Left ventricle myocardium inferior (tissue), 1 donor: ENCODE measurements at regions not wholly inside any gene's neighbourhood (a gene's known extent, or its start where the extent isn't known, plus 50 kb on each side); places are given as distances from the start of the nearest gene placed in this dataset.

Experiments used
- DNase-seq: peaks from one replicate; pipeline ENCODE4 v3.0.0-alpha.2; 2020
- H3K27ac ChIP-seq: fragments of 200-600 bp; replicated peaks from 2 replicates; pipeline ENCODE4 v1.8.0; 2021
- H3K27me3 ChIP-seq: fragments of 200-600 bp; 2 replicates; pipeline ENCODE4 v1.8.0; 2021; ENCODE audit warnings: low read depth
- H3K36me3 ChIP-seq: fragments of 200-600 bp; 2 replicates; pipeline ENCODE4 v1.8.0; 2021
- H3K4me1 ChIP-seq: fragments of 200-600 bp; 2 replicates; pipeline ENCODE4 v1.8.0; 2021
- H3K4me3 ChIP-seq: fragments of 200-600 bp; 2 replicates; pipeline ENCODE4 v1.8.0; 2021; ENCODE audit warnings: mild to moderate bottlenecking, moderate library complexity
- H3K9me3 ChIP-seq: fragments of 200-600 bp; replicated peaks from 2 replicates; pipeline ENCODE4 v1.8.0; 2021
- intact Hi-C: fragments of 100-400 bp; cut with micrococcal nuclease; formaldehyde crosslinking; loops from one replicate; pipeline ENCODE4 v1.11.0; 2022
- TF ChIP-seq, protein P1 (sequence below): fragments of 200-600 bp; IDR thresholded peaks from 2 replicates; pipeline ENCODE4 v1.8.0; 2021; ENCODE audit warnings: antibody characterized with exemption, mild to moderate bottlenecking, borderline replicate concordance
- donor health status: DM: no; HTN: yes; CAD: no; lungs with severe emphysema.

DNA sequence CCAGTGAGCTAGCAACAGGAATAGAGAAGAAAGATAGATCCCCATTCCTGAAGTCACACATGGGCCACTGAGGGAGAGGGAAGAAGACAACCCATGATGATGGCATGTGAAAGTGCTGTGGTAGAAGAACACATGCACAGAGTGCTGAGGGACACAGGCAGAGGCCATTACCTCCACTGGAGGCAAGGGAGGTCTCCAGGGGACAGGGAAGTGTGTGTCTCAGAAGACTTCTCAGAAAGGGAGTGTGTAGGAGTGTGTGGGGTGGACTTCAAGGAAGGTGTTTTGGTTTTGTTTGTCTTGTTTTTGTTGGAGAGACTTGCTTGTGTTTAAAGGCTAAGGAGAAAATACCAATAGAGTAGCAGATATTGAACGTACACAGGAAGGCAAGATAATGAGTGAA, 77.0 kb upstream of the SMARCA2 start:
- DNase-seq, result no peak
- H3K4me1 ChIP-seq, result no peaks in the 10 kb centered on the region
- TF ChIP-seq, protein P1, sequence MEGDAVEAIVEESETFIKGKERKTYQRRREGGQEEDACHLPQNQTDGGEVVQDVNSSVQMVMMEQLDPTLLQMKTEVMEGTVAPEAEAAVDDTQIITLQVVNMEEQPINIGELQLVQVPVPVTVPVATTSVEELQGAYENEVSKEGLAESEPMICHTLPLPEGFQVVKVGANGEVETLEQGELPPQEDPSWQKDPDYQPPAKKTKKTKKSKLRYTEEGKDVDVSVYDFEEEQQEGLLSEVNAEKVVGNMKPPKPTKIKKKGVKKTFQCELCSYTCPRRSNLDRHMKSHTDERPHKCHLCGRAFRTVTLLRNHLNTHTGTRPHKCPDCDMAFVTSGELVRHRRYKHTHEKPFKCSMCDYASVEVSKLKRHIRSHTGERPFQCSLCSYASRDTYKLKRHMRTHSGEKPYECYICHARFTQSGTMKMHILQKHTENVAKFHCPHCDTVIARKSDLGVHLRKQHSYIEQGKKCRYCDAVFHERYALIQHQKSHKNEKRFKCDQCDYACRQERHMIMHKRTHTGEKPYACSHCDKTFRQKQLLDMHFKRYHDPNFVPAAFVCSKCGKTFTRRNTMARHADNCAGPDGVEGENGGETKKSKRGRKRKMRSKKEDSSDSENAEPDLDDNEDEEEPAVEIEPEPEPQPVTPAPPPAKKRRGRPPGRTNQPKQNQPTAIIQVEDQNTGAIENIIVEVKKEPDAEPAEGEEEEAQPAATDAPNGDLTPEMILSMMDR, result no peak
- no peak overlapping the region for H3K27ac ChIP-seq
- intact Hi-C loops, result no loop called here
- no peaks in the 10 kb centered on the region for H3K9me3 ChIP-seq
- peaks cover 16% of the 10 kb centered on the region for H3K27me3 ChIP-seq
- no peaks in the 10 kb centered on the region for H3K36me3 ChIP-seq
- H3K4me3 ChIP-seq, result no peak overlapping the region

GRCh38 chr9:1938675-1939170, 76.4 kb upstream of the SMARCA2 start:
- H3K4me3 ChIP-seq, result no peak overlapping the region
- TF ChIP-seq, protein P1, result no peak
- no peaks in the 10 kb centered on the region for H3K4me1 ChIP-seq
- no peaks in the 10 kb centered on the region for H3K9me3 ChIP-seq
- peaks cover 21% of the 10 kb centered on the region for H3K27me3 ChIP-seq
- DNase-seq, result no peak
- intact Hi-C loops, result no loop called here
- no peak overlapping the region for H3K27ac ChIP-seq
- no peaks in the 10 kb centered on the region for H3K36me3 ChIP-seq

DNA sequence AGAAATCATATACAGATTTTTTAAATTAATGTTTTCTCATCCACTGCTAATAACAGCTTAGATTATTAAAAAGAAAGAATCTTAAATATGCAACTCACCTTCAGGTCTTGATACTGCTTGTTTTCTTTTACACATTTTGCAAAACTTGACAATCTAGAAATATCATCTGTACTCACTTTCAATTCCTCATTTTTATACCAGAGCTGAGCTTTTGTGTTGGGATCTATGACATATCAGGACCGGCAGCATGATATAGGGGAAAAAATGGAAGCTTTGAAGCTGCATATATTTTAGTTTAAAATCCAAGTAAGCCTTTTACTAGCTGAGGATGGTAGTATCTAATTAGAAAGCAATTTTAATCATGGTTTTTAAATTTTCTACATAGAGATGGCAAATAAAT, 75.7 kb upstream of the SMARCA2 start:
- intact Hi-C loops, result no loop called here
- Histone ChIP-seq H3K36me3 (no peaks in the 10 kb centered on the region), H3K9me3 (no peaks in the 10 kb centered on the region), H3K27me3 (peaks cover 22% of the 10 kb centered on the region), H3K4me1 (no peaks in the 10 kb centered on the region), H3K4me3 (no peak overlapping the region), H3K27ac (no peak overlapping the region)
- TF ChIP-seq, protein P1, result no peak
- no peak for DNase-seq

DNA sequence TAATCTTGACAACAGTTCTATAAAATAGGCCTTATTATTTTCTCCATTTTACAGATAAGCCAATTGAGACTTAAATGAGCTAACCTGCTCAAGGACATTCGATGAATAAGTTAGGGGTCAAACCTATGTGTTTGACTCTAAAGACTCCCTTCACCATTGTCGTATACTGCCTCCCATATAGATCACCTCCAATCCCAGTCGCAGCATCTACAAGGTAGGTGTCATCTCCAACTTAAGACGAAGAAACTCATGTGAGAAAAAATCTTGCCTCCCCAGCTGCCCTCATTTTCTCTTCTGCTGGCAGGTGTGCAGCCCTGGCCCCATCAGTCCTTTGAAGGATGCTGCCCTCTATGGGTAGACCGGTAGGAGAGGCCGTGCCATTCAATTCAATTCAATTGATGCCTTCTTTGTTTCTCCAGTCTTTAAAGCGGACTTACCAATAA, 75.2 kb upstream of the SMARCA2 start:
- no peak for DNase-seq
- H3K4me1 ChIP-seq, result no peaks in the 10 kb centered on the region
- no peaks in the 10 kb centered on the region for H3K36me3 ChIP-seq
- intact Hi-C loops, result no loop called here
- H3K27me3 ChIP-seq, result peaks cover 22% of the 10 kb centered on the region
- H3K9me3 ChIP-seq, result no peaks in the 10 kb centered on the region
- H3K27ac ChIP-seq, result no peak overlapping the region
- TF ChIP-seq, protein P1, result peak; percentile 68
- H3K4me3 ChIP-seq, result no peak overlapping the region

- Histone ChIP-seq H3K27ac (no peak overlapping the region), H3K27me3 (peaks cover 16% of the 10 kb centered on the region), H3K4me3 (no peak overlapping the region), H3K4me1 (no peaks in the 10 kb centered on the region), H3K9me3 (no peaks in the 10 kb centered on the region), H3K36me3 (no peaks in the 10 kb centered on the region)
- DNase-seq, result no peak
- TF ChIP-seq, protein P1, result no peak
- intact Hi-C loops, result no loop called here
Measured at GRCh38 chr9:1941989-1942388, 73.2 kb upstream of the SMARCA2 start.
